ENCODE measurements at regions not wholly inside any gene's neighbourhood (a gene's known extent, or its start where the extent isn't known, plus 50 kb on each side); places are given as distances from the start of the nearest gene placed in this dataset.
"Not testable (repeated sequence)": the region's sequence is repeated elsewhere in the genome, so short reads cannot be mapped to it uniquely, and the experiment has no call there.

DNA sequence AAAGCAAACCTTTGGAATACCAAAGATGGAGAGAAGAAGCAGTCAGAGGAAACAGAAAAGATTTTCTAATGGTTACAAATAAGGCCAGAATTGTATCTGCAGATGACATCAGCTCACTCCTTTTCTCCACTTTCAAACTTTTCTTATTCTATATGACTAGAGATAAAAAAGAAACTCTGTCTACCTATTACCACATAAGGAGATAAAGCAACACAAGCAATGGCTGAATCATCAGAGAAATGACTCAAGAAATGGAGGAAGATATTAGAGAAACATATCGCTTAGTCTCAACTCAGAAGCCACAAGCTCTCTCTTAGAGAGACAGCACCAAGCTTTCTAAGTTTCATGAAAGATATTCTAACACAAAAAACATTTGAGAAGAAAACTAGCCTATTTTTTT is 784.0 kb downstream of the ZPLD1 start:
- H3K9me3 ChIP-seq, result no peaks in the 10 kb centered on the region
- ChIA-PET CTCF (no interaction called here), POLR2A (no interaction called here)
- WGBS (ENCODE audit: missing lambda C conversion rate), result 73% methylated on average over 1 of the region's 1 CpG
- H3K4me1 ChIP-seq, result no peaks in the 10 kb centered on the region
- ATAC-seq (no peak), DNase-seq (ENCODE audit: low read depth in 1 of 2, low spot score in 1 of 2) (no peak), FAIRE-seq (no peak)
- no peak overlapping the region for H3K4me3 ChIP-seq
- TF ChIP-seq FOXS1 (CRISPR knock-in tag; IDR thresholded peaks at IDR 0.05), result no peak
- no peak for TF ChIP-seq EHF (CRISPR knock-in tag; IDR thresholded peaks at IDR 0.05)
- no peak for TF ChIP-seq CBX2 (IDR thresholded peaks at IDR 0.05; ENCODE audit: borderline replicate concordance, low read depth)
- no peak for TF ChIP-seq FOSB (CRISPR knock-in tag; IDR thresholded peaks at IDR 0.05)
- H3K4me2 ChIP-seq, result no peak overlapping the region
- H3K27ac ChIP-seq, result no peak overlapping the region

DNA sequence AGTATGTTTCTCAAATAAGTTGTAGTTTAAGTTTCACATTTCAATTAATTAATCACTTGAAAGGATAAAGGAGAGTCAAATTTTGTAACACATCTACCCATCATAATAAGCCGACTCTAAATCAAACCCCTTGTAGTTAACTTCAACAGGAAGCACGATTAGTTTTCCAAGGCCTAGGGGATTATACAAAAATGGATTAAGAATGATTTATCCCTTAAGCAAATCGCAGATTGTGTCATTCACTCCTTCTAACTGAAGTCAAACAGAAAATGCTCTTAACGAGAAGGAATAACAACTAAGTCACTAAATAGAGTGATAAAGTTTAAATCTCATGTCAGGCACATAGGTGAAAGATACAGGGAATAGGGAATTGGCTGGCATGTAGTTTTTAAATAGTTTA is 792.8 kb downstream of the ZPLD1 start:
- DNase-seq (ENCODE audit: low read depth in 1 of 2, low spot score in 1 of 2) (no peak), ATAC-seq (no peak), FAIRE-seq (no peak)
- no peak overlapping the region for H3K27ac ChIP-seq
- H3K4me3 ChIP-seq, result no peak overlapping the region
- H3K4me2 ChIP-seq, result no peak overlapping the region
- H3K9me3 ChIP-seq, result no peaks in the 10 kb centered on the region
- no peaks in the 10 kb centered on the region for H3K4me1 ChIP-seq
- ChIA-PET POLR2A (no interaction called here), CTCF (no interaction called here)
- no peak for TF ChIP-seq MAFK (IDR thresholded peaks at IDR 0.05; ENCODE audit: partially characterized antibody)
- TF ChIP-seq JUN (IDR thresholded peaks at IDR 0.05), result no peak
- TF ChIP-seq NFE2L2 (conservative IDR thresholded peaks at IDR 0.05; ENCODE audit: low read length), result no peak
- TF ChIP-seq, protein P1, sequence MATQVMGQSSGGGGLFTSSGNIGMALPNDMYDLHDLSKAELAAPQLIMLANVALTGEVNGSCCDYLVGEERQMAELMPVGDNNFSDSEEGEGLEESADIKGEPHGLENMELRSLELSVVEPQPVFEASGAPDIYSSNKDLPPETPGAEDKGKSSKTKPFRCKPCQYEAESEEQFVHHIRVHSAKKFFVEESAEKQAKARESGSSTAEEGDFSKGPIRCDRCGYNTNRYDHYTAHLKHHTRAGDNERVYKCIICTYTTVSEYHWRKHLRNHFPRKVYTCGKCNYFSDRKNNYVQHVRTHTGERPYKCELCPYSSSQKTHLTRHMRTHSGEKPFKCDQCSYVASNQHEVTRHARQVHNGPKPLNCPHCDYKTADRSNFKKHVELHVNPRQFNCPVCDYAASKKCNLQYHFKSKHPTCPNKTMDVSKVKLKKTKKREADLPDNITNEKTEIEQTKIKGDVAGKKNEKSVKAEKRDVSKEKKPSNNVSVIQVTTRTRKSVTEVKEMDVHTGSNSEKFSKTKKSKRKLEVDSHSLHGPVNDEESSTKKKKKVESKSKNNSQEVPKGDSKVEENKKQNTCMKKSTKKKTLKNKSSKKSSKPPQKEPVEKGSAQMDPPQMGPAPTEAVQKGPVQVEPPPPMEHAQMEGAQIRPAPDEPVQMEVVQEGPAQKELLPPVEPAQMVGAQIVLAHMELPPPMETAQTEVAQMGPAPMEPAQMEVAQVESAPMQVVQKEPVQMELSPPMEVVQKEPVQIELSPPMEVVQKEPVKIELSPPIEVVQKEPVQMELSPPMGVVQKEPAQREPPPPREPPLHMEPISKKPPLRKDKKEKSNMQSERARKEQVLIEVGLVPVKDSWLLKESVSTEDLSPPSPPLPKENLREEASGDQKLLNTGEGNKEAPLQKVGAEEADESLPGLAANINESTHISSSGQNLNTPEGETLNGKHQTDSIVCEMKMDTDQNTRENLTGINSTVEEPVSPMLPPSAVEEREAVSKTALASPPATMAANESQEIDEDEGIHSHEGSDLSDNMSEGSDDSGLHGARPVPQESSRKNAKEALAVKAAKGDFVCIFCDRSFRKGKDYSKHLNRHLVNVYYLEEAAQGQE (IDR thresholded peaks at IDR 0.05), result no peak
- TF ChIP-seq, protein P2, sequence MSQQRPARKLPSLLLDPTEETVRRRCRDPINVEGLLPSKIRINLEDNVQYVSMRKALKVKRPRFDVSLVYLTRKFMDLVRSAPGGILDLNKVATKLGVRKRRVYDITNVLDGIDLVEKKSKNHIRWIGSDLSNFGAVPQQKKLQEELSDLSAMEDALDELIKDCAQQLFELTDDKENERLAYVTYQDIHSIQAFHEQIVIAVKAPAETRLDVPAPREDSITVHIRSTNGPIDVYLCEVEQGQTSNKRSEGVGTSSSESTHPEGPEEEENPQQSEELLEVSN (IDR thresholded peaks at IDR 0.05; ENCODE audit: borderline replicate concordance, low read depth), result no peak
- TF ChIP-seq HDAC2 (IDR thresholded peaks at IDR 0.05), result no peak
- no peak for TF ChIP-seq GATA3 (IDR thresholded peaks at IDR 0.05; ENCODE audit: borderline replicate concordance)
- no peak for TF ChIP-seq NR3C1 (IDR thresholded peaks at IDR 0.05)
- TF ChIP-seq MAZ (IDR thresholded peaks at IDR 0.05; ENCODE audit: borderline replicate concordance, low read depth, low read length), result no peak
- 20% methylated on average over 4 of the region's 4 CpGs for WGBS (ENCODE audit: missing lambda C conversion rate)

DNA sequence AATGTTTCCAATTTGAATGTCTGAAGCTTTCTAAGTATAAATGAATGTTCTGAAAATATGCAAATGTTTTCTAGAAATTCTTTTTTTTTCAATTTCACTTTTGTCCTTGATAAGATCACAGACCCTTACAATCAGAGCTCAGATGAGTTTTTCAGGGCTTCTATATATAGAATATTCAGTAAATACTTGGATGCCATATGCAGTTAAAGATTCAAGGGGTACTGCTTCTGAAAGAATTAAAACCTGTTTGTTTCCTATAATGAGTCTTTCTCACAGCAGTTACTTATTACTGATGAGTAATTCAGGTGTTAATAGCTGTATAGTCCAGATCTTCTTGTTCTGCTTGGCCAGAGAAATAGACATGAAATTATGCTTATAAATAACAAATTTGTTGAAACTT is 812.6 kb downstream of the ZPLD1 start:
- no peak overlapping the region for H3K4me2 ChIP-seq
- no peak overlapping the region for H3K27ac ChIP-seq
- no peaks in the 10 kb centered on the region for H3K4me1 ChIP-seq
- ChIA-PET CTCF (no interaction called here), POLR2A (no interaction called here)
- FAIRE-seq, result no peak
- TF ChIP-seq NR3C1 (IDR thresholded peaks at IDR 0.05), result no peak
- no peak for TF ChIP-seq FOSL2 (IDR thresholded peaks at IDR 0.05)
- TF ChIP-seq FOSL2 (CRISPR knock-in tag; IDR thresholded peaks at IDR 0.05), result no peak
- no peak for TF ChIP-seq EHF (CRISPR knock-in tag; IDR thresholded peaks at IDR 0.05)
- TF ChIP-seq RFX5 (IDR thresholded peaks at IDR 0.05), result no peak
- TF ChIP-seq ESRRA (IDR thresholded peaks at IDR 0.05; ENCODE audit: borderline replicate concordance, low read length), result no peak
- TF ChIP-seq, protein P3, sequence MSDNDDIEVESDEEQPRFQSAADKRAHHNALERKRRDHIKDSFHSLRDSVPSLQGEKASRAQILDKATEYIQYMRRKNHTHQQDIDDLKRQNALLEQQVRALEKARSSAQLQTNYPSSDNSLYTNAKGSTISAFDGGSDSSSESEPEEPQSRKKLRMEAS (IDR thresholded peaks at IDR 0.05), result no peak
- no peak for TF ChIP-seq BHLHE40 (IDR thresholded peaks at IDR 0.05; ENCODE audit: low read depth, low read length)
- no peak for TF ChIP-seq CBX2 (IDR thresholded peaks at IDR 0.05; ENCODE audit: borderline replicate concordance, low read depth)
- no peak for DNase-seq (ENCODE audit: low read depth in 1 of 2, low spot score in 1 of 2)
- H3K9me3 ChIP-seq, result no peaks in the 10 kb centered on the region
- H3K4me3 ChIP-seq, result no peak overlapping the region
- no peak for ATAC-seq

DNA sequence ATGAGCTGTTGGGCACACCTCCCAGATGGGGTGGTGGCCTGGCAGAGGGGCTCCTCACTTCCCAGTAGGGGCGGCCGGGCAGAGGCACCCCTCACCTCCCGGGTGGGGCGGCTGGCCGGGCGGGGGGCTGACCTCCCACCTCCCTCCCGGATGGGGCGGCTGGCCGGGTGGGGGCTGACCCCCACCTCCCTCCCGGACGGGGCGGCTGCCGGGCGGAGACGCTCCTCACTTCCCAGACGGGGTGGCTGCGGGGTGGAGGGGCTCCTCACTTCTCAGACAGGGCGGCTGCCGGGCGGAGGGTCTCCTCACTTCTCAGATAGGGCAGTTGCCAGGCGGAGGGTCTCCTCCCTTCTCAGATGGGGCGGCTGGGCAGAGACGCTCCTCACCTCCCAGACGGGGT is 820.0 kb downstream of the ZPLD1 start:
- FAIRE-seq; CTCF ChIA-PET; H3K4me3 ChIP-seq; H3K9me3 ChIP-seq; H3K27ac ChIP-seq; H3K4me2 ChIP-seq; ATAC-seq; H3K4me1 ChIP-seq; POLR2A ChIA-PET; DNase-seq (ENCODE audit: low read depth in 1 of 2, low spot score in 1 of 2): not testable (repeated sequence)
- WGBS (ENCODE audit: missing lambda C conversion rate), result no CpG with 5 or more reads among the region's 24 CpGs

Data from A549 (cell line).